ENCODE measurements at regions not wholly inside any gene's neighbourhood (a gene's known extent, or its start where the extent isn't known, plus 50 kb on each side); places are given as distances from the start of the nearest gene placed in this dataset.
"Not testable (repeated sequence)": the region's sequence is repeated elsewhere in the genome, so short reads cannot be mapped to it uniquely, and the experiment has no call there.

- DNase-seq (ENCODE audit: low spot score in 2 of 2) = no peak
- WGBS, 2 donors = 88 to 91% methylated on average over 5 of the region's 5 CpGs
- Histone ChIP-seq H3K4me1 (no peaks in the 10 kb centered on the region), H3K27ac (no peak overlapping the region), H3K9me3 (no peaks in the 10 kb centered on the region), H3K36me3 (no peaks in the 10 kb centered on the region), H3K27me3 (no peaks in the 10 kb centered on the region), H3K4me3 (no peak overlapping the region)
- TF ChIP-seq POLR2A (IDR thresholded peaks at IDR 0.05) (no peak), CTCF (IDR thresholded peaks at IDR 0.05) (no peak), EP300 (IDR thresholded peaks at IDR 0.05) (no peak)
These were observed 125.4 kb downstream of the PSAT1 start for GRCh38 chr9:78422309-78422708.

GRCh38 chr9:78424299-78424698, 127.4 kb downstream of the PSAT1 start:
- H3K27ac ChIP-seq = no peak overlapping the region
- H3K4me3 ChIP-seq = no peak overlapping the region
- no peaks in the 10 kb centered on the region for H3K27me3 ChIP-seq
- H3K4me1 ChIP-seq = no peaks in the 10 kb centered on the region
- TF ChIP-seq EP300 (IDR thresholded peaks at IDR 0.05) = no peak
- no peak for TF ChIP-seq CTCF (IDR thresholded peaks at IDR 0.05)
- TF ChIP-seq POLR2A (IDR thresholded peaks at IDR 0.05) = no peak
- peaks cover 0 to 4% (median 1%) of the 10 kb centered on the region in 4 donors for H3K9me3 ChIP-seq
- no peak for DNase-seq (ENCODE audit: low spot score in 2 of 2)
- 94% methylated on average over 3 of the region's 3 CpGs for WGBS, 2 donors
- H3K36me3 ChIP-seq = no peaks in the 10 kb centered on the region

- Histone ChIP-seq H3K4me3 (no peak overlapping the region), H3K27me3 (no peaks in the 10 kb centered on the region), H3K36me3 (no peaks in the 10 kb centered on the region), H3K27ac (no peak overlapping the region), H3K9me3 (peaks cover 0 to 9% (median 2%) of the 10 kb centered on the region in 4 donors), H3K4me1 (no peaks in the 10 kb centered on the region)
- DNase-seq (ENCODE audit: low spot score in 2 of 2) = no peak
- TF ChIP-seq POLR2A (IDR thresholded peaks at IDR 0.05) (no peak), CTCF (IDR thresholded peaks at IDR 0.05) (no peak), EP300 (IDR thresholded peaks at IDR 0.05) (no peak)
- 87 to 91% methylated on average over 2 of the region's 2 CpGs for WGBS, 2 donors
These were observed 131.7 kb downstream of the PSAT1 start for GRCh38 chr9:78428640-78429039.

GRCh38 chr9:78430387-78430786, 133.5 kb downstream of the PSAT1 start:
- TF ChIP-seq POLR2A (IDR thresholded peaks at IDR 0.05) (no peak), CTCF (IDR thresholded peaks at IDR 0.05) (no peak), EP300 (IDR thresholded peaks at IDR 0.05) (no peak)
- Histone ChIP-seq H3K36me3 (no peaks in the 10 kb centered on the region), H3K27ac (no peak overlapping the region), H3K27me3 (no peaks in the 10 kb centered on the region), H3K4me3 (no peak overlapping the region), H3K4me1 (no peaks in the 10 kb centered on the region), H3K9me3 (peaks cover 0 to 9% (median 2%) of the 10 kb centered on the region in 4 donors)
- no peak for DNase-seq (ENCODE audit: low spot score in 2 of 2)
- WGBS, 2 donors = 89 to 90% methylated on average over 3 of the region's 3 CpGs

GRCh38 chr9:78431039-78431438, 134.1 kb downstream of the PSAT1 start:
- 90 to 94% methylated on average over 6 of the region's 6 CpGs for WGBS, 2 donors
- H3K9me3 ChIP-seq; DNase-seq (ENCODE audit: low spot score in 2 of 2); H3K27me3 ChIP-seq; H3K36me3 ChIP-seq; H3K4me1 ChIP-seq; H3K27ac ChIP-seq; H3K4me3 ChIP-seq: not testable (repeated sequence)

GRCh38 chr9:78436873-78437272, 139.9 kb downstream of the PSAT1 start:
- Histone ChIP-seq H3K27me3 (no peaks in the 10 kb centered on the region), H3K4me3 (no peak overlapping the region), H3K36me3 (no peaks in the 10 kb centered on the region), H3K4me1 (peaks cover 0 to 21% (median 2%) of the 10 kb centered on the region in 4 donors), H3K9me3 (no peaks in the 10 kb centered on the region), H3K27ac (no peak overlapping the region)
- WGBS, 2 donors = 86 to 92% methylated on average over 2 of the region's 2 CpGs
- DNase-seq (ENCODE audit: low spot score in 2 of 2) = no peak
- TF ChIP-seq EP300 (IDR thresholded peaks at IDR 0.05) (no peak), POLR2A (IDR thresholded peaks at IDR 0.05) (no peak), CTCF (IDR thresholded peaks at IDR 0.05) (no peak)
